Astrocyte (in vitro differentiated cells and primary cell): ENCODE measurements at regions not wholly inside any gene's neighbourhood (a gene's known extent, or its start where the extent isn't known, plus 50 kb on each side); places are given as distances from the start of the nearest gene placed in this dataset.

Experiments used
- DNase-seq: peaks from one replicate; pipeline ENCODE4 v3.0.0-alpha.2; 2010; ENCODE audit warnings: low read depth
- FAIRE-seq: peaks from 2 replicates; lab custom pipeline; 2011; peaks lifted over from hg19 to GRCh38; lab: Jason Lieb, UNC
- H2AFZ ChIP-seq: 2 replicates; pipeline ENCODE4 v1.6.0; 2012; ENCODE audit warnings: low read depth, low read length, inconsistent platforms
- H3K27ac ChIP-seq: 2 replicates; pipeline ENCODE4 v1.5.1; 2011; ENCODE audit warnings: low read depth, low read length, inconsistent platforms
- H3K27me3 ChIP-seq: 2 replicates; pipeline ENCODE4 v1.6.0; 2011; ENCODE audit warnings: low read length, inconsistent platforms; ENCODE audit not compliant: insufficient read depth
- H3K36me3 ChIP-seq: 2 replicates; pipeline ENCODE4 v1.5.1; 2011; ENCODE audit warnings: low read length, inconsistent platforms; ENCODE audit not compliant: insufficient read depth
- H3K4me1 ChIP-seq: 2 replicates; pipeline ENCODE4 v1.5.1; 2011; ENCODE audit warnings: low read length, inconsistent platforms; ENCODE audit not compliant: insufficient read depth
- H3K4me2 ChIP-seq: 2 replicates; pipeline ENCODE4 v1.6.0; 2012; ENCODE audit warnings: low read length, inconsistent platforms
- H3K4me3 ChIP-seq: 2 replicates; pipeline ENCODE4 v1.5.1; 2011; ENCODE audit warnings: low read depth, mild to moderate bottlenecking, low read length, inconsistent platforms; ENCODE audit not compliant: insufficient read depth
- H3K79me2 ChIP-seq: 2 replicates; pipeline ENCODE4 v1.6.0; 2012; ENCODE audit warnings: mild to moderate bottlenecking, low read length, inconsistent platforms; ENCODE audit not compliant: insufficient read depth
- H3K9ac ChIP-seq: 2 replicates; pipeline ENCODE4 v1.6.0; 2012; ENCODE audit warnings: mild to moderate bottlenecking, low read length, inconsistent platforms
- H3K9me3 ChIP-seq: 2 replicates; pipeline ENCODE4 v1.5.1; 2012; ENCODE audit warnings: low read depth, mild to moderate bottlenecking, low read length, inconsistent platforms; ENCODE audit not compliant: insufficient read depth
- H4K20me1 ChIP-seq: 2 replicates; pipeline ENCODE4 v1.6.0; 2012; ENCODE audit warnings: low read length, inconsistent platforms; ENCODE audit not compliant: insufficient read depth
- H3K27ac Mint-ChIP-seq: one replicate; pipeline ENCODE4 v1.8.0; 2021; ENCODE audit warnings: mild to moderate bottlenecking, mixed read lengths; ENCODE audit not compliant: unreplicated experiment
- H3K27me3 Mint-ChIP-seq: one replicate; pipeline ENCODE4 v1.8.0; 2021; ENCODE audit warnings: low read depth, mixed read lengths; ENCODE audit not compliant: unreplicated experiment
- H3K36me3 Mint-ChIP-seq: one replicate; pipeline ENCODE4 v1.8.0; 2021; ENCODE audit warnings: low read depth, mixed read lengths; ENCODE audit not compliant: unreplicated experiment
- H3K4me1 Mint-ChIP-seq: one replicate; pipeline ENCODE4 v1.8.0; 2021; ENCODE audit warnings: low read depth, mixed read lengths; ENCODE audit not compliant: unreplicated experiment
- H3K4me3 Mint-ChIP-seq: one replicate; pipeline ENCODE4 v1.8.0; 2021; ENCODE audit warnings: mild to moderate bottlenecking, moderate library complexity, mixed read lengths; ENCODE audit not compliant: unreplicated experiment
- H3K9me3 Mint-ChIP-seq: one replicate; pipeline ENCODE4 v1.8.0; 2021; ENCODE audit warnings: mild to moderate bottlenecking, mixed read lengths; ENCODE audit not compliant: unreplicated experiment
- CTCF ChIP-seq: IDR thresholded peaks from 2 replicates; pipeline ENCODE4 v1.5.1; 2011; ENCODE audit warnings: low read depth, mild to moderate bottlenecking, inconsistent platforms, low read length, moderate library complexity; ENCODE audit not compliant: insufficient read depth
- EZH2 ChIP-seq: IDR thresholded peaks from 2 replicates; pipeline ENCODE4 v1.6.1; 2012; ENCODE audit warnings: mild to moderate bottlenecking, low read length, inconsistent platforms; ENCODE audit not compliant: insufficient read depth

- DNase-seq (no peak), FAIRE-seq (no peak)
- Histone ChIP-seq H2AFZ (no peak overlapping the region), H3K9me3 (peaks cover 2% of the 10 kb centered on the region), H3K27ac (no peak overlapping the region), H4K20me1 (no peaks in the 10 kb centered on the region), H3K27me3 (no peaks in the 10 kb centered on the region), H3K4me1 (no peaks in the 10 kb centered on the region), H3K79me2 (no peaks in the 10 kb centered on the region), H3K9ac (no peak overlapping the region), H3K4me2 (no peak overlapping the region), H3K36me3 (no peaks in the 10 kb centered on the region), H3K4me3 (no peak overlapping the region)
- no peaks in the 10 kb centered on the region for H3K4me1 Mint-ChIP-seq
- H3K9me3 Mint-ChIP-seq, result peaks cover 7% of the 10 kb centered on the region
- no peak for TF ChIP-seq CTCF
- H3K27me3 Mint-ChIP-seq, result no peaks in the 10 kb centered on the region
- no peaks in the 10 kb centered on the region for H3K36me3 Mint-ChIP-seq
- no peak overlapping the region for H3K27ac Mint-ChIP-seq
- no peak overlapping the region for H3K4me3 Mint-ChIP-seq
Measured at GRCh38 chr1:55626326-55626725, 411.2 kb upstream of the USP24 start.

GRCh38 chr1:55624766-55625165 is 409.6 kb upstream of the USP24 start:
- peak; percentile 5 for FAIRE-seq
- Histone ChIP-seq H3K4me3 (no peak overlapping the region), H3K36me3 (no peaks in the 10 kb centered on the region), H3K9me3 (peaks cover 2% of the 10 kb centered on the region), H3K4me2 (no peak overlapping the region), H4K20me1 (no peaks in the 10 kb centered on the region), H2AFZ (no peak overlapping the region), H3K79me2 (no peaks in the 10 kb centered on the region), H3K27ac (no peak overlapping the region), H3K27me3 (no peaks in the 10 kb centered on the region), H3K9ac (no peak overlapping the region), H3K4me1 (no peaks in the 10 kb centered on the region)
- Mint-ChIP-seq H3K27me3 (no peaks in the 10 kb centered on the region), H3K36me3 (no peaks in the 10 kb centered on the region), H3K4me1 (no peaks in the 10 kb centered on the region), H3K27ac (no peak overlapping the region), H3K4me3 (no peak overlapping the region), H3K9me3 (peaks cover 7% of the 10 kb centered on the region)
- DNase-seq, result no peak
- TF ChIP-seq EZH2, result no peak
- no peak for TF ChIP-seq CTCF

- H3K9me3 Mint-ChIP-seq, result peaks cover 7% of the 10 kb centered on the region
- H3K4me1 Mint-ChIP-seq, result no peaks in the 10 kb centered on the region
- DNase-seq, result no peak
- Histone ChIP-seq H3K4me3 (no peak overlapping the region), H2AFZ (no peak overlapping the region), H3K4me1 (no peaks in the 10 kb centered on the region), H3K9ac (no peak overlapping the region), H3K27me3 (no peaks in the 10 kb centered on the region), H3K9me3 (peaks cover 2% of the 10 kb centered on the region), H4K20me1 (no peaks in the 10 kb centered on the region), H3K79me2 (no peaks in the 10 kb centered on the region), H3K27ac (no peak overlapping the region), H3K4me2 (no peak overlapping the region), H3K36me3 (no peaks in the 10 kb centered on the region)
- H3K4me3 Mint-ChIP-seq, result no peak overlapping the region
- H3K27me3 Mint-ChIP-seq, result no peaks in the 10 kb centered on the region
- H3K36me3 Mint-ChIP-seq, result no peaks in the 10 kb centered on the region
- FAIRE-seq, result no peak
- no peak for TF ChIP-seq EZH2
- TF ChIP-seq CTCF, result no peak
- H3K27ac Mint-ChIP-seq, result no peak overlapping the region
Measured at GRCh38 chr1:55623311-55623710, 408.1 kb upstream of the USP24 start.
